Ishikawa (cell line): ENCODE measurements at regions not wholly inside any gene's neighbourhood (a gene's known extent, or its start where the extent isn't known, plus 50 kb on each side); places are given as distances from the start of the nearest gene placed in this dataset.

Experiments
- CEBPB ChIP-seq: IDR thresholded peaks from 2 replicates; pipeline ENCODE4 v1.6.1; 2012
- EGR1 ChIP-seq: IDR thresholded peaks from 2 replicates; pipeline ENCODE4 v1.6.1; 2012
- FOXM1 ChIP-seq: IDR thresholded peaks from 2 replicates; pipeline ENCODE4 v1.6.1; 2012; ENCODE audit warnings: low read depth, borderline replicate concordance
- MAX ChIP-seq: IDR thresholded peaks from 2 replicates; pipeline ENCODE4 v1.6.1; 2012
- RAD21 ChIP-seq: IDR thresholded peaks from 2 replicates; pipeline ENCODE4 v1.6.1; 2012; ENCODE audit warnings: low read depth
- REST ChIP-seq: IDR thresholded peaks from 2 replicates; pipeline ENCODE4 v1.6.1; 2012; ENCODE audit warnings: low read depth, mild to moderate bottlenecking
- TAF1 ChIP-seq: IDR thresholded peaks from 2 replicates; pipeline ENCODE4 v1.6.1; 2012; ENCODE audit warnings: low read depth, mild to moderate bottlenecking
- TEAD4 ChIP-seq: IDR thresholded peaks from 2 replicates; pipeline ENCODE4 v1.6.1; 2012
- USF1 ChIP-seq: IDR thresholded peaks from 2 replicates; pipeline ENCODE4 v1.6.1; 2012
- YY1 ChIP-seq: IDR thresholded peaks from 2 replicates; pipeline ENCODE4 v1.6.1; 2012; ENCODE audit warnings: low read depth

- TF ChIP-seq USF1 (no peak), EGR1 (no peak), CEBPB (no peak), REST (no peak), MAX (no peak), RAD21 (no peak), YY1 (no peak), TAF1 (no peak), TEAD4 (no peak), FOXM1 (no peak)
These were observed 434.0 kb upstream of the SPHKAP start for GRCh38 chr2:228615496-228615895.
